Naive thymus-derived CD4-positive, alpha-beta T cell (primary cell): ENCODE measurements at regions not wholly inside any gene's neighbourhood (a gene's known extent, or its start where the extent isn't known, plus 50 kb on each side); places are given as distances from the start of the nearest gene placed in this dataset.

Experiments used
- ATAC-seq: fragments of 150-1000 bp; cut with Tn5 transposase; 2 replicates; pipeline ENCODE4 v1.10.0; 2021; ENCODE audit warnings: mild to moderate bottlenecking, moderate library complexity
- CTCF ChIA-PET: fragments of 350-600 bp; sonication (Branson Sonifier 250); formaldehyde crosslinking; loops from one replicate; lab custom pipeline; 2021; ENCODE audit warnings: antibody characterized with exemption; lab: Charles Lee
- POLR2A ChIA-PET: fragments of 350-600 bp; sonication (Branson Sonifier 250); formaldehyde crosslinking; loops from one replicate; lab custom pipeline; 2021; ENCODE audit warnings: antibody characterized with exemption, inconsistent platforms; lab: Charles Lee
- DNase-seq, 9 donors: peaks; one replicate each; pipeline versions ENCODE4 v3.0.0 to v3.0.0-alpha.2; 2020 to 2022; ENCODE audit warnings: mixed read lengths in 1 of 9
- H3K27ac ChIP-seq: one replicate; pipeline ENCODE4 v1.7.0; 2013; ENCODE audit warnings: mild to moderate bottlenecking, low read depth, low read length, moderate library complexity
- H3K27me3 ChIP-seq, 2 donors: one replicate each; pipeline ENCODE4 v1.7.0; 2013; ENCODE audit warnings: low read length in 2 of 2, mild to moderate bottlenecking in 2 of 2, moderate library complexity in 2 of 2; ENCODE audit not compliant: control insufficient read depth in 2 of 2, insufficient read depth in 2 of 2
- H3K36me3 ChIP-seq, 3 experiments: 1 replicate in 2 of 3; 2 replicates in 1 of 3; pipeline ENCODE4 v1.7.0; 2013; ENCODE audit warnings: low read length in 3 of 3, mild to moderate bottlenecking in 3 of 3, moderate library complexity in 1 of 3; ENCODE audit not compliant: insufficient read depth in 3 of 3, control insufficient read depth in 2 of 3
- H3K4me1 ChIP-seq, 2 donors: one replicate each; pipeline ENCODE4 v1.7.0; 2013; ENCODE audit warnings: low read length in 2 of 2, mild to moderate bottlenecking in 2 of 2, moderate library complexity in 1 of 2; ENCODE audit not compliant: control insufficient read depth in 2 of 2, insufficient read depth in 2 of 2
- H3K4me3 ChIP-seq: 2 replicates; pipeline ENCODE4 v1.7.0; 2013; ENCODE audit warnings: mild to moderate bottlenecking, low read length
- H3K9me3 ChIP-seq, 3 experiments: 1 replicate in 2 of 3; 2 replicates in 1 of 3; pipeline ENCODE4 v1.7.0; 2013; ENCODE audit warnings: low read length in 3 of 3; ENCODE audit not compliant: control insufficient read depth in 2 of 3
- H3K27ac Mint-ChIP-seq, 9 donors: one replicate each; pipeline ENCODE4 v1.8.0; 2020 to 2022; ENCODE audit warnings: mixed read lengths in 9 of 9, mild to moderate bottlenecking in 8 of 9, moderate library complexity in 5 of 9, inconsistent platforms in 2 of 9
- H3K27me3 Mint-ChIP-seq, 5 donors: one replicate each; pipeline ENCODE4 v1.8.0; 2021 to 2022; ENCODE audit warnings: mixed read lengths in 5 of 5, mild to moderate bottlenecking in 1 of 5
- H3K36me3 Mint-ChIP-seq, 5 donors: one replicate each; pipeline ENCODE4 v1.8.0; 2020 to 2022; ENCODE audit warnings: mixed read lengths in 5 of 5, mild to moderate bottlenecking in 3 of 5, inconsistent platforms in 1 of 5
- H3K4me1 Mint-ChIP-seq, 7 donors: one replicate each; pipeline ENCODE4 v1.8.0; 2020 to 2022; ENCODE audit warnings: mixed read lengths in 7 of 7, mild to moderate bottlenecking in 3 of 7, inconsistent platforms in 1 of 7
- H3K4me3 Mint-ChIP-seq, 10 donors: one replicate each; pipeline ENCODE4 v1.8.0; 2020 to 2022; ENCODE audit warnings: mild to moderate bottlenecking in 10 of 10, mixed read lengths in 10 of 10, moderate library complexity in 6 of 10, inconsistent platforms in 2 of 10
- H3K9me3 Mint-ChIP-seq, 11 donors: one replicate each; pipeline ENCODE4 v1.8.0; 2020 to 2022; ENCODE audit warnings: mixed read lengths in 11 of 11, mild to moderate bottlenecking in 4 of 11, inconsistent platforms in 1 of 11, moderate library complexity in 1 of 11
- intact Hi-C, 2 donors: fragments of 100-400 bp; cut with micrococcal nuclease; formaldehyde crosslinking; loops; one replicate each; pipeline ENCODE4 v1.15.1; 2023

DNA sequence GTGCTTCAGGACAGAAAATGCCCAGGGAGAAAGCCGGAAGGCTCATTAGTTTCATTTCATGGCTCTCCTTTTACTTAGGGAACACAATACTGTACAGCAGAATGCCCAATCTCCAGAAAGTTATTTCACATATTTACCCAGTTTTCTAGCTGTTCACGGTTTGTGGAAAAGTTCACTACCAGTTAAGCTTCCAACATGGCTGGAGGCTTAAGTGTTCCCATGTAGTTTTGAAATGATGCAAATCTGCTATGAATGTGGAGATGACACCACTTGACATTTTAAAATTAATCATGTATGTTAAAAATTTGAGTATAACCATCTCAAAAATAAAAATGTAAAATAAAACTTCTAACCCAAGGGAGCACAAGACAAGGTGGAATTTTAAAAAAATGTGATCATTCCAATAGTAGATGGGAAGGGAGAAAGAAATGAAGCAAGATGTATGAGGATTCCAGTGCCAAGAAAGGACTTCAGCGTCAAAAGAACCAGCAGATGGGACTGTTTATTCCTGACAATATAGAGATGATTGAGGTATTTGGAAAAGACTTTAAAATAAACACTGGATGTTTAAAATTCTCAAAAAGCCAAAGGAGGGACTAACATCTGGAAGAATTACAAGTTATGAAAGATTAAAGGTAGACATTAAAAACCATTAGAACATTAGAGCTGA is 60.9 kb upstream of the OSR1 start:
- ChIA-PET CTCF (no interaction called here), POLR2A (no interaction called here)
- Mint-ChIP-seq H3K27me3 (peaks cover 6 to 45% (median 30%) of the 10 kb centered on the region in 5 donors), H3K4me3 (no peak overlapping the region), H3K4me1 (no peaks in the 10 kb centered on the region), H3K9me3 (no peaks in the 10 kb centered on the region), H3K36me3 (no peaks in the 10 kb centered on the region), H3K27ac (no peak overlapping the region)
- Histone ChIP-seq H3K4me1 (no peaks in the 10 kb centered on the region), H3K27ac (no peak overlapping the region), H3K36me3 (no peaks in the 10 kb centered on the region), H3K27me3 (peaks cover 0 to 3% of the 10 kb centered on the region in 2 donors), H3K9me3 (no peaks in the 10 kb centered on the region), H3K4me3 (no peak overlapping the region)
- intact Hi-C loops = no loop called here
- DNase-seq = no peak
- no peak for ATAC-seq

DNA sequence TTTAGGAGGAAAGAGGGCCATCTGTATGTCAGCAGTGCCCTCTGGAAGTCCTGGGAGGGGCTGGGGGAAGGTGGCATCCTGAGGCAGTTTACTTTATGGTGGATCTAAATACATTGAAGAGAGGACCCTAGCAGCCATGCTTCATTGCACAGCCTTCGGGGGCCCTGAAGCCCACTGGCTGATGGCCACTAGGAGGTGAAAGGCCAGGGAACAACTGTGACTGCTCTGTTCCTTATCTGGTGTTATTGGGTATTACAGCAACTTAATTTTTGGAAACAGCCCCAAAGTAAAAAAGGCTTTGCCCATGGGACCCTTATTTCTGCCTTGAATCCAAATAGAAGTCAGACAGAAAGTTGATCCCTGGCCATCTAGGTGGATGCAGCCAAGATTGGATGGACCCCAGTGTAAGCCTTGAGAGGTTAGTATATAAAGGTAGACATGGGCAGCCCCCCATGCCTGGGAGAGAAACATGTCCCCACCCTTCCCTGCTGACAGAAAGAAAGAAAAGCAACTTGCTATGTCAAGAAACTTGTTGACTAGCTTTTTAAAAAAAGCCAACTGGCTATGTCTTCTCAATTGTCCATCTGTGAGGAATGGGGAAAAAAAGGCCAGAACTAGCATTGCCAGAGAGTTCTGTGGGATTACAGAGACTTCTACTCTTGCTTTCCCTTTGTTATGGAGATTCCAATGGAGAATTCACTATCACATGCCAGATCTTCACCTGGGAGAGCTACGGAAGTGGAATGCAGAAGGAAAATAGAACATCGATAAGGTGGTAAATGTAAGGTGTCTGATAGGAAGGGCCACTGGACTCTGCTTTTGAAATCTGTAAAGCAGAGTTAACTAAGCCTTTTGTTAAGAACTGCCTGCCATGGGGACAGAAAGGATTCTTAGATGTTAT is 58.6 kb upstream of the OSR1 start:
- H3K27ac Mint-ChIP-seq = no peak overlapping the region
- ChIA-PET CTCF (no interaction called here), POLR2A (no interaction called here)
- H3K9me3 ChIP-seq = peaks cover 0 to 4% (median 0%) of the 10 kb centered on the region in 3 experiments
- no peak for ATAC-seq
- no peak overlapping the region for H3K27ac ChIP-seq
- peaks cover 0 to 6% (median 0%) of the 10 kb centered on the region in 5 donors for H3K36me3 Mint-ChIP-seq
- peaks cover 0 to 3% of the 10 kb centered on the region in 2 donors for H3K27me3 ChIP-seq
- H3K4me1 Mint-ChIP-seq = no peaks in the 10 kb centered on the region
- H3K4me3 Mint-ChIP-seq = no peak overlapping the region
- no peaks in the 10 kb centered on the region for H3K4me1 ChIP-seq
- H3K4me3 ChIP-seq = no peak overlapping the region
- H3K36me3 ChIP-seq = no peaks in the 10 kb centered on the region
- DNase-seq = no peak
- intact Hi-C loops = no loop called here
- H3K27me3 Mint-ChIP-seq = peaks cover 6 to 48% (median 32%) of the 10 kb centered on the region in 5 donors
- H3K9me3 Mint-ChIP-seq = peaks cover 0 to 14% (median 5%) of the 10 kb centered on the region in 11 donors

DNA sequence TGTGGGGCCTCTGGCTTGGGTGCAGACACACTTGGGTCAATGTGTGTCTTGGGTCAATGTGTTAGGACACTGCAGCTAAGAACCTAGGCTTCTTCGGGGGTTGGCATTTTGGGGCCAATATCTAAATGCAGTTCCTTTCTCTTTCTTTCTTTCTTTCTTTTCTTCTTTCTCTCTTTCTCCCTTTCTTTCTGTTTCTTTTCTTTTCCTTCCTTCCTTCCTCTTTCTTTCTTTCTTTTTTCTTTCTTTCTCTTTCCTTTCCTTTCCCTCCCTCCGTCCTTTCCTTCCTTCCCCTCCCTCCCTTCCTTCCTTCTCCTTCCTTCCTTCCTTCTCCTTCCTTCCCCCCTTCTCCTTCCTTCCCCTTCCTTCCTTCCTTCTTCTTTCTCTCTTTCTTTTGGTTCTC is 57.7 kb upstream of the OSR1 start:
- no peak overlapping the region for H3K4me3 ChIP-seq
- POLR2A ChIA-PET = no interaction called here
- intact Hi-C loops = no loop called here

DNA sequence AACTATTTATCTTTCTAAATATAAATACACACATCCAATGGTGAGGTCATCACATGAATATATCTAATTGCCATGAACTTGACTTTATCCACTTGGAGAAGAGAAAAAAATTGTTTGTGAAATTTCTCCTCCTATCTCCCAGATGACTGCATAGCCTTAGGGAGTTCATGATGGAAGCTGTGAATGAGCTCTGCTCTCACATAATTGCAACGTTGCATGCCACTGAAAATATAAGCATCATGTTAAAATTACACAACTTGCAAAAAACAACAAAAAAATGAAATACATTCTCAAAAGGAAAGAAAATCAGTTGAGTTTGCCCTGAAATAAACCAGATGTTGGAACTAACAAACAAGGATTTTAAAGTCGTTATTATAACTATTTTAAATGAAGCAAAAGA is 50.6 kb upstream of the OSR1 start:
- H3K4me3 Mint-ChIP-seq = no peak overlapping the region
- H3K27ac Mint-ChIP-seq = no peak overlapping the region
- H3K4me1 ChIP-seq = no peaks in the 10 kb centered on the region
- no peaks in the 10 kb centered on the region for H3K27me3 ChIP-seq
- intact Hi-C loops = no loop called here
- no peaks in the 10 kb centered on the region for H3K4me1 Mint-ChIP-seq
- peaks cover 0 to 30% (median 6%) of the 10 kb centered on the region in 11 donors for H3K9me3 Mint-ChIP-seq
- ChIA-PET POLR2A (no interaction called here), CTCF (no interaction called here)
- no peak for ATAC-seq
- no peak overlapping the region for H3K27ac ChIP-seq
- peaks cover 0 to 4% (median 0%) of the 10 kb centered on the region in 3 experiments for H3K9me3 ChIP-seq
- H3K4me3 ChIP-seq = no peak overlapping the region
- H3K36me3 Mint-ChIP-seq = peaks cover 0 to 6% (median 0%) of the 10 kb centered on the region in 5 donors
- H3K27me3 Mint-ChIP-seq = peaks cover 3 to 37% (median 22%) of the 10 kb centered on the region in 5 donors
- DNase-seq = no peak
- H3K36me3 ChIP-seq = no peaks in the 10 kb centered on the region

More for the DNA sequence above, 57.7 kb upstream of the OSR1 start:
- Histone ChIP-seq H3K4me1 (no peaks in the 10 kb centered on the region), H3K36me3 (no peaks in the 10 kb centered on the region), H3K27ac (no peak overlapping the region), H3K9me3 (peaks cover 0 to 4% (median 0%) of the 10 kb centered on the region in 3 experiments), H3K27me3 (peaks cover 0 to 3% of the 10 kb centered on the region in 2 donors)
- H3K27me3 Mint-ChIP-seq = peaks cover 4 to 43% (median 27%) of the 10 kb centered on the region in 5 donors
- H3K4me1 Mint-ChIP-seq = no peaks in the 10 kb centered on the region
- ATAC-seq (no peak), DNase-seq (no peak)
- H3K27ac Mint-ChIP-seq = no peak overlapping the region
- H3K4me3 Mint-ChIP-seq = no peak overlapping the region
- CTCF ChIA-PET = no interaction called here
- H3K9me3 Mint-ChIP-seq = peaks cover 0 to 23% (median 5%) of the 10 kb centered on the region in 11 donors
- H3K36me3 Mint-ChIP-seq = peaks cover 0 to 6% (median 0%) of the 10 kb centered on the region in 5 donors

DNA sequence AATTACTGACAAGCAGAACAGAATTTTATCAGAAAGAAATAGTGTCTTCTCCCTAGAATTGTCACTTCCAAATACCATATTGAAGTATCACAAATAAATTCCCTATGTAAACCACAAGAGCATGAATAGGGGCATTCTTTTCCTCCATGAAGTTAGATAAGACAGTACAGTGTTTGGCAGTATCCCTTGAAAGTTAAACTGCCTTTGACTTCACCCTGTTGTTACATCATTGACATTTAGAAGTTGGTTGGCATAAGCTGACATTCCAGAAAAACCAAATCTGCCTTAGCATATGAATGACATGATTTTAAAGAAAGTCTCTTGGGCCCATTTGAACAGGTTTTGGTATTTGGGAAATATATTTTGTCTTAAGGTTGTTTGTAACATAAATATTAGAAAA is 50.2 kb upstream of the OSR1 start:
- no peak overlapping the region for H3K4me3 Mint-ChIP-seq
- POLR2A ChIA-PET = no interaction called here
- CTCF ChIA-PET = no interaction called here
- H3K27me3 ChIP-seq = no peaks in the 10 kb centered on the region
- H3K36me3 Mint-ChIP-seq = peaks cover 0 to 6% (median 0%) of the 10 kb centered on the region in 5 donors
- H3K4me1 ChIP-seq = no peaks in the 10 kb centered on the region
- H3K27me3 Mint-ChIP-seq = peaks cover 3 to 36% (median 21%) of the 10 kb centered on the region in 5 donors
- ATAC-seq (no peak), DNase-seq (no peak)
- H3K9me3 Mint-ChIP-seq = peaks cover 0 to 30% (median 6%) of the 10 kb centered on the region in 11 donors
- peaks cover 0 to 4% (median 0%) of the 10 kb centered on the region in 3 experiments for H3K9me3 ChIP-seq
- H3K4me3 ChIP-seq = no peak overlapping the region
- no peak overlapping the region for H3K27ac ChIP-seq
- intact Hi-C loops = no loop called here
- H3K4me1 Mint-ChIP-seq = no peaks in the 10 kb centered on the region
- H3K36me3 ChIP-seq = no peaks in the 10 kb centered on the region
- H3K27ac Mint-ChIP-seq = no peak overlapping the region
